Mononuclear cell (primary cell): ENCODE measurements at regions not wholly inside any gene's neighbourhood (a gene's known extent, or its start where the extent isn't known, plus 50 kb on each side); places are given as distances from the start of the nearest gene placed in this dataset.

Experiments used
- H3K27me3 ChIP-seq: 2 replicates; pipeline ENCODE4 v1.6.0; 2011; ENCODE audit warnings: low read length, control low read depth; ENCODE audit not compliant: insufficient read depth
- H3K4me1 ChIP-seq: 2 replicates; pipeline ENCODE4 v1.5.1; 2011; ENCODE audit warnings: mild to moderate bottlenecking, low read length, control low read depth; ENCODE audit not compliant: insufficient read depth
- H3K4me3 ChIP-seq: 2 replicates; pipeline ENCODE4 v1.5.1; 2011; ENCODE audit warnings: mild to moderate bottlenecking, low read length, moderate library complexity
- H3K9me3 ChIP-seq: 2 replicates; pipeline ENCODE4 v1.5.1; 2011; ENCODE audit warnings: low read depth, mild to moderate bottlenecking, control low read depth, low read length

- Histone ChIP-seq H3K4me3 (no peak overlapping the region), H3K4me1 (no peaks in the 10 kb centered on the region), H3K9me3 (no peaks in the 10 kb centered on the region), H3K27me3 (no peaks in the 10 kb centered on the region)
These were observed 286.7 kb upstream of the SLC39A10 start for GRCh38 chr2:195370167-195370943.

- no peaks in the 10 kb centered on the region for H3K4me1 ChIP-seq
- no peak overlapping the region for H3K4me3 ChIP-seq
- H3K27me3 ChIP-seq: no peaks in the 10 kb centered on the region
- no peaks in the 10 kb centered on the region for H3K9me3 ChIP-seq
These were observed 287.8 kb upstream of the SLC39A10 start for GRCh38 chr2:195369218-195369587.

DNA sequence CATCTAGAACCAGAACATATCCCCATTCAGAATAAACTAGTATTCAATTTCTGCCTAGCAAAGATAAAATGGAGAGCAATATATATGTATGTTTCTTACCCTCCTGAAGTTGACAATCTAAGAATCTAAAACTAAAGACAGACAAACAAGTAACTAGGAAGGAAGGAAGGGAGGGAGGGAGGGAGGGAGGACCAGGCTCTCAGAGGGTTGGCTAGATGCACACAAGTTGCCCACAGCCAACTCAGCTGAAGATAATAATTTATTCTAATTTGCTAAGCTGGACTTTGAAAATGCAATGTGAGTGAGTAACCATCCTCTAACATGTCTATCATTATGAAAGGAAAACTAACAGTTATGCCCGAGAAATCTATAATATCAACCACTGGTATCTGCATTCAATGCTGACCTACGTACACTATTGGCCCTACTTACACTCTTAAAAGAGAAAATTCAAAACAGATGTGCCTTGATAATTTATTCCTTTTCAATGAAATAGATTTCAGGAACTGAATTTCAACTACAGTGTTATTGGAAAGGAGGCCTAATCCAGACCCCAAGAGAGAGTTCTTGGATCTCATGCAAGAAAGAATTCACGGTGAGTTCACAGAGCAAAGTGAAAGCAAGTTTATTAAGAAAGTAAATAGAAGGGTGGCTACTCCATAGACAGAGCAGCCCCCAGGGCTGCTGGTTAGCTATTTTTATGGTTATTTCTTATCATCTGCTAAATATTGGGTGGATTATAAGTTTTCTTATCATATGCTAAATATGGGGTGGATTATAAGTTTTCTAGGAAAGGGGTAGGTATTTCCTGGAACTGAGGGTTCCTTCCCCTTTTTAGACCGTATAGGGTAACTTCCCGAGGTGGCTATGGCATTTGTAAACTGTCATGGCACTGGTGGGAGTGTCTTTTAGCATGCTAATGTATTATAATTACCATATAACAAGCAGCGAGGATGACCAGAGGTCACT is 288.5 kb upstream of the SLC39A10 start:
- H3K27me3 ChIP-seq: no peaks in the 10 kb centered on the region
- H3K4me3 ChIP-seq: no peak overlapping the region
- H3K4me1 ChIP-seq: no peaks in the 10 kb centered on the region
- no peaks in the 10 kb centered on the region for H3K9me3 ChIP-seq

DNA sequence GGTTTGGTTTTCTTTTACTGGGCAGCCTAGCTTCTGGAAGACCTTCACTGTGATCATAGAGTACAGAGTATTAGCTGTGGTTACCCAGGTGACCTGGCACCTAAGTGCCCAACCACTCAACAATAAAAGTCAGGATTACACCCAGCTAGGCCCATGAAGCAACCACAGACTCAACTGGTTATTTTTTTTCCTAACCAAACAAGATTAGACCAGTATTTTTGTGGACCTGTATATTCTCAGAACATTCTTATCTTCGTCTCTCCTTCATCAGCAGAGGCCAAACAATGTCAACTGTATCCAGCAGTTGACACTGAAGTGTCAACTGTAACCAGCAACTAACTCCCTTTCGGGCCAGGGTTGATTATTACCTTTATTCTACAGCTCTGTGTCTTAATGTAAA is 289.2 kb upstream of the SLC39A10 start:
- Histone ChIP-seq H3K4me1 (no peaks in the 10 kb centered on the region), H3K27me3 (no peaks in the 10 kb centered on the region), H3K9me3 (no peaks in the 10 kb centered on the region), H3K4me3 (no peak overlapping the region)

- H3K4me1 ChIP-seq: no peaks in the 10 kb centered on the region
- H3K9me3 ChIP-seq: no peaks in the 10 kb centered on the region
- H3K4me3 ChIP-seq: no peak overlapping the region
- no peaks in the 10 kb centered on the region for H3K27me3 ChIP-seq
These were observed 292.7 kb upstream of the SLC39A10 start for GRCh38 chr2:195364015-195364965.

DNA sequence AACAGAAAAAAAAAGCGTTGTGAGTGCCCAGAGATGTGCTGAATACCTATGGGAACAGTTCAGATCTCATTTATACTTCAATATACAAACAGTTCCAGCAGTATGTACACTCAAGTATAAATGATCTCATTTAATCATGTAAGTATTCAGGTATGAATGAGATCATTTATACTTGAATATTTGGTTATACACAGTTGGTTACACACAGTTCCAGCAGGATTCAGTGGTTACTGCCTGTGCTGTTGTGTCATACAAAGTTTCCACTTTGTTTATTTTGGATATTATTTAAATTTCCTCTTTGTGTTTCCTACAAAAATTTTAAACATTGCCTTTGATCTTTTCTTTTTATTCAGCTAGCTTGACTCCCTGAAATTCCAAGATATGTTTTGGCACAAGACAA is 293.5 kb upstream of the SLC39A10 start:
- Histone ChIP-seq H3K4me3 (no peak overlapping the region), H3K4me1 (no peaks in the 10 kb centered on the region), H3K9me3 (no peaks in the 10 kb centered on the region), H3K27me3 (no peaks in the 10 kb centered on the region)

DNA sequence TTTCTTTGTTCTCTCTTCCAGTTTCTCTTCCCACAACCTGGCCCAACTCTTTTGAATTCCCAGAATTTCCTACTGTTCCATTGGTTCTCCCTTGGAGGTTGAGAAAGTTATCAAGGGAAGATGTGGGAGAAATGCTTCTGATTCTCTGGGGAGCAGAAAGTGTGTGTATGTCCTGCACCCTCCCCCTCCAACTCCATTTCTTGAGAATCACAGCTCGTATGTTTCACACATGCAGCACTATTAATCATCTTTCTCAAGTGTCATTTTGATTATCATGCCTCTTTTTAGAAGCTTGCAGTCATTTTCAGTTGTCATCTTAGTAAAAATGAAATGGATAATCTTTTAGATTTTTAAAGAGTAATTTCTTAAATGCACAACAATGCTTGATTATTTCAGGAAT is 296.8 kb upstream of the SLC39A10 start:
- Histone ChIP-seq H3K9me3 (no peaks in the 10 kb centered on the region), H3K27me3 (no peaks in the 10 kb centered on the region), H3K4me1 (no peaks in the 10 kb centered on the region), H3K4me3 (no peak overlapping the region)

DNA sequence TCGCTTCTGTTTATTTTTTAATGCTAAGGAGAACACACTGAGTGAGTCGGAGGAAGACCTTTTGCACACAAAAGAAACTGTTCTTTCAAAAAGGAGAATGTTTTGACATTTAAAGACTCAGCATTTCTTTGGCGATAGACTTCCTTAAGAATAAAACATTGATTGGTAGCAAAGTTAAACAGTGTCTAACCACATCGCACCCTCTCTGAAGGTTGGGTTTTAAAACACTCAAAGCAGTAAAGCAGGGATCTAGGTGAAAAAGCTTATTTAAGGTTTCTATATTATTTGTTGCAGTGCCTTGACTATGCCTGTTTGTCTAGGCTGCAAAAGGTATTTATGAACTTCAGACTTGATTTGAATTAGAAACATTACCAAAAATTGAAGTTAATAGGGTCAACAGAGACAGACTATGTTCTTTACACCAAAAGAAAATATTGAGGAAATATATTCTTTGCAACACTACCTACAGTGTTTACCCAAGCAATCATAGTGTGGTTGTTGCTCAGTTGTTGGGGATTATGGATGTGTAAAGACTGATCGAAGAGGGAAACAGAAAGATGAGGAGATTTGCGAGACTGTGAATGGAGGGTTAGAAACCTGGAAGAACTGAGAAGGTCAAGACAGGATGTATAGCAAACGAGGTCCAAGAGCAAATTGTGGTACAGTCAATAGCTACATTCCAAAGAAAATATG is 297.8 kb upstream of the SLC39A10 start:
- Histone ChIP-seq H3K9me3 (no peaks in the 10 kb centered on the region), H3K27me3 (no peaks in the 10 kb centered on the region), H3K4me1 (no peaks in the 10 kb centered on the region), H3K4me3 (no peak overlapping the region)

GRCh38 chr2:195356920-195357440 is 300.0 kb upstream of the SLC39A10 start:
- no peaks in the 10 kb centered on the region for H3K4me1 ChIP-seq
- H3K4me3 ChIP-seq: no peak overlapping the region
- no peaks in the 10 kb centered on the region for H3K27me3 ChIP-seq
- no peaks in the 10 kb centered on the region for H3K9me3 ChIP-seq

GRCh38 chr2:195356026-195356425 is 301.0 kb upstream of the SLC39A10 start:
- no peaks in the 10 kb centered on the region for H3K4me1 ChIP-seq
- no peaks in the 10 kb centered on the region for H3K27me3 ChIP-seq
- H3K4me3 ChIP-seq: no peak overlapping the region
- no peaks in the 10 kb centered on the region for H3K9me3 ChIP-seq

- H3K9me3 ChIP-seq: no peaks in the 10 kb centered on the region
- no peaks in the 10 kb centered on the region for H3K27me3 ChIP-seq
- H3K4me3 ChIP-seq: no peak overlapping the region
- no peaks in the 10 kb centered on the region for H3K4me1 ChIP-seq
These were observed 304.4 kb upstream of the SLC39A10 start for GRCh38 chr2:195352581-195352980.

- Histone ChIP-seq H3K9me3 (no peaks in the 10 kb centered on the region), H3K4me1 (no peaks in the 10 kb centered on the region), H3K27me3 (no peaks in the 10 kb centered on the region), H3K4me3 (no peak overlapping the region)
These were observed 313.0 kb upstream of the SLC39A10 start for GRCh38 chr2:195343942-195344530.

DNA sequence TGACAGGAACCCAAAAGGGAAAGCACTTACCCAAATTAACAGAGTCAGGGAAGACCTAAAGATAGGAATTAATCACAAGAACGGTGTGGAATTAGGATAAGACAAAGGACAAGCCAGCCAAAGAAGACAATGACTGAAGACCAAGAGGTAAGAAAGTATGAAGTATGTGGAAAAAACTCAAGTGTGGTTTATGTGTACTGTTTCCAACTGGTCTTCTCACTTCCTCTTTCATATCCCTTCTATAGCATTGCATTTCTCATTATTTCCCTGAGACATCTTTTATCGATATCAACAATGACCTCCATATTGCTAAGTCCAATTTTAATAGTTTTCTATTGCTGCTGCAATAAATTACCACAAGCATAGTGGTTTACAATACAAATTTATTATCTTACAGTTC is 313.5 kb upstream of the SLC39A10 start:
- Histone ChIP-seq H3K9me3 (no peaks in the 10 kb centered on the region), H3K4me3 (no peak overlapping the region), H3K27me3 (no peaks in the 10 kb centered on the region), H3K4me1 (no peaks in the 10 kb centered on the region)

DNA sequence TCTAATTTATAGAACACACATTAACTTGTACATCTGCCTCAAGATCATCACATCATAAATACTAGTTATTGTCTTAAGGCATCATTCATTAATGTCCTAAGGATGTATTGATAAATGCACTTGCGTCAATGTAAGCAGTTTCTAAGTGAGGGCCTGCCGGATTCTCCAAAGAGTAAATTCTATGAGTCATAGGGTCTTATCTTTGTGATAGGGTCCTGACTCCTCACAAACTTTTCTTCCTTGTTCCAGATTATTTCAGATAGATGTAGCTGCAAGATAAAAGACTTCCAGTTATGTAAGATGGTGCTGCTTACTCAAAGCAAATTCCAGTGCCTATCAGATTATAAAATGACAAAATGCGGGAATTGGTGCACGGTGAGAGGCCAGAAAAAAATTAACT is 315.0 kb upstream of the SLC39A10 start:
- H3K4me1 ChIP-seq: no peaks in the 10 kb centered on the region
- no peaks in the 10 kb centered on the region for H3K9me3 ChIP-seq
- no peak overlapping the region for H3K4me3 ChIP-seq
- H3K27me3 ChIP-seq: no peaks in the 10 kb centered on the region
